ENCODE measurements at regions not wholly inside any gene's neighbourhood (a gene's known extent, or its start where the extent isn't known, plus 50 kb on each side); places are given as distances from the start of the nearest gene placed in this dataset.

DNA sequence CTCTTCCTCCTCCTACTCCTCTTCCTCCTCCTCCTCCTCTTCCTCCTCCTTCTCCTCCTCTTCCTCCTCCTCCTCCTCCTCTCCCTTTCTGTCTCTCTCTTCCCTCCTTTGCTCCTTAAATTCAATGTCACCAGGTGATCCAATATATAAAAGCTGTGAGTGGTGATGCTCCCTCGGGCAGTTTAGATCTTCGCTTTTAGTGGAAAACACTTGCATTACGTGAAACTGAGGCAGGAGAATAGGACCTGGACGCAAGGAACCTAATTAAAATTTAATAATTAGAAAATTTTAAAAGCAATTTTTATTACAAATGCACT, 279.7 kb downstream of the XXYLT1 start:
- H4K5ac ChIP-seq (ENCODE audit: insufficient read length, low read depth, low read length) = no peak overlapping the region
- no CpG with 5 or more reads among the region's 4 CpGs for WGBS (ENCODE audit: extremely low coverage, insufficient read length, low lambda C conversion rate)

More for the DNA sequence above, 279.7 kb downstream of the XXYLT1 start:
- no peak overlapping the region for H3K56ac ChIP-seq (ENCODE audit: insufficient read length, low read depth, low read length)
- H2BK120ac ChIP-seq (ENCODE audit: low read depth, low read length, poor library complexity, severe bottlenecking) = no peak overlapping the region
- no peak overlapping the region for H3T11ph ChIP-seq (ENCODE audit: low read length)
- H3K27ac ChIP-seq (ENCODE audit: insufficient read length, low read depth, low read length) = no peak overlapping the region
- no peaks in the 10 kb centered on the region for H3K23me2 ChIP-seq (ENCODE audit: insufficient read length, low read depth, low read length, poor library complexity, severe bottlenecking)
- H2AFZ ChIP-seq (ENCODE audit: low read length) = no peak overlapping the region
- H3K18ac ChIP-seq (ENCODE audit: insufficient read length, low read depth, low read length) = no peak overlapping the region
- H2BK5ac ChIP-seq (ENCODE audit: insufficient read length, low read length) = no peak overlapping the region
- TF ChIP-seq, protein P1, sequence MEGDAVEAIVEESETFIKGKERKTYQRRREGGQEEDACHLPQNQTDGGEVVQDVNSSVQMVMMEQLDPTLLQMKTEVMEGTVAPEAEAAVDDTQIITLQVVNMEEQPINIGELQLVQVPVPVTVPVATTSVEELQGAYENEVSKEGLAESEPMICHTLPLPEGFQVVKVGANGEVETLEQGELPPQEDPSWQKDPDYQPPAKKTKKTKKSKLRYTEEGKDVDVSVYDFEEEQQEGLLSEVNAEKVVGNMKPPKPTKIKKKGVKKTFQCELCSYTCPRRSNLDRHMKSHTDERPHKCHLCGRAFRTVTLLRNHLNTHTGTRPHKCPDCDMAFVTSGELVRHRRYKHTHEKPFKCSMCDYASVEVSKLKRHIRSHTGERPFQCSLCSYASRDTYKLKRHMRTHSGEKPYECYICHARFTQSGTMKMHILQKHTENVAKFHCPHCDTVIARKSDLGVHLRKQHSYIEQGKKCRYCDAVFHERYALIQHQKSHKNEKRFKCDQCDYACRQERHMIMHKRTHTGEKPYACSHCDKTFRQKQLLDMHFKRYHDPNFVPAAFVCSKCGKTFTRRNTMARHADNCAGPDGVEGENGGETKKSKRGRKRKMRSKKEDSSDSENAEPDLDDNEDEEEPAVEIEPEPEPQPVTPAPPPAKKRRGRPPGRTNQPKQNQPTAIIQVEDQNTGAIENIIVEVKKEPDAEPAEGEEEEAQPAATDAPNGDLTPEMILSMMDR (conservative IDR thresholded peaks at IDR 0.05) = no peak
- Mint-ChIP-seq H3K9me3 (0 out of 5 replicates have a peak, but pooled peaks cover 0 to 2% of the 10 kb centered on the region in 2 experiments), H3K27ac (no peak overlapping the region), H3K4me1 (peaks cover 4 to 7% of the 10 kb centered on the region in 2 experiments; a peak in 3 of 4 replicates), H3K4me3 (no peak overlapping the region), H3K27me3 (ENCODE audit: low read depth) (peaks cover 27% of the 10 kb centered on the region), H3K36me3 (ENCODE audit: insufficient read depth in 1 of 3, low read depth in 3 of 3) (no peaks in the 10 kb centered on the region)
- no peaks in the 10 kb centered on the region for H3K79me1 ChIP-seq (ENCODE audit: insufficient read depth, low read depth, low read length, poor library complexity, severe bottlenecking)
- H3K23ac ChIP-seq (ENCODE audit: insufficient read length, low read depth, low read length) = no peak overlapping the region
- H2BK15ac ChIP-seq (ENCODE audit: low read depth, low read length) = no peak overlapping the region
- no peak overlapping the region for H3K9ac ChIP-seq (ENCODE audit: extremely low read depth, insufficient read length, low read length)
- no peak overlapping the region for H3K4ac ChIP-seq (ENCODE audit: low read depth, low read length)
- no peak overlapping the region for H4K8ac ChIP-seq (replicated peaks; ENCODE audit: insufficient read length, low read depth, low read length)
- no peak overlapping the region for H3K14ac ChIP-seq (ENCODE audit: insufficient read depth, low read length)
- no peaks in the 10 kb centered on the region for H3K27me3 ChIP-seq (ENCODE audit: insufficient read depth, low read length)
- H4K20me1 ChIP-seq (ENCODE audit: control insufficient read depth, insufficient read depth, insufficient read length) = no peaks in the 10 kb centered on the region
- DNase-seq = no peak
- H2BK20ac ChIP-seq (ENCODE audit: low read depth, low read length, poor library complexity, severe bottlenecking) = no peak overlapping the region
- no peak overlapping the region for H3K4me2 ChIP-seq (ENCODE audit: insufficient read depth, insufficient read length, low read length)
- H2AK5ac ChIP-seq (ENCODE audit: insufficient read length, low read length) = no peak overlapping the region
- no peaks in the 10 kb centered on the region for H3K79me2 ChIP-seq (ENCODE audit: insufficient read depth, low read length)
- H3K9me3 ChIP-seq (ENCODE audit: control insufficient read depth, low read depth, low read length) = no peaks in the 10 kb centered on the region
- no peaks in the 10 kb centered on the region for H3K4me1 ChIP-seq (ENCODE audit: insufficient read depth, low read length)
- no peak overlapping the region for H4K91ac ChIP-seq (ENCODE audit: insufficient read length, low read depth, low read length)
- H2BK12ac ChIP-seq (ENCODE audit: insufficient read length, low read depth, low read length) = no peak overlapping the region
